GM18909 (cell line): ENCODE measurements at regions not wholly inside any gene's neighbourhood (a gene's known extent, or its start where the extent isn't known, plus 50 kb on each side); places are given as distances from the start of the nearest gene placed in this dataset.

Experiments used
- ATAC-seq: cut with Tn5 transposase; IDR thresholded peaks from one replicate; pipeline ENCODE4 v1.9.1; 2021; ENCODE audit warnings: mild to moderate bottlenecking; ENCODE audit not compliant: unreplicated experiment, poor library complexity

DNA sequence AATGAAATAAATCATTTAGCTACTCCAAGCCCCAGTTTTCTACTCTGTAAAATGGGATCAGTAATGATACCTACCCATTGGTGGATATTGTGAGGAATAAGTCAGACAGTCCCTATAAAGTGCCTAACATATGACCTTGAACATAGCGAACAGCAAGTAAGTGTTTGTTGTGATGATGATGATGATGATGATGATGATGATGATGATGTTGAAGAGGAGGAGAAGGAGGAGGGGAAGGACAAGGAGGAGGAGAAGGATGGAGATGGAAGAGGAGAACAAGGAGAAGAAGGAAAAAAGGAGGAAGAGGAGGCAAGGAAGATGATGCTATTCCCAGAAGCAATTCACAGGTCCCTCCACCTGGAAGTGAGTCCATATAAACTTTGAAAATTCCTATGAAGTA lies 264.3 kb downstream of the MAFB start:
- no peak for ATAC-seq

DNA sequence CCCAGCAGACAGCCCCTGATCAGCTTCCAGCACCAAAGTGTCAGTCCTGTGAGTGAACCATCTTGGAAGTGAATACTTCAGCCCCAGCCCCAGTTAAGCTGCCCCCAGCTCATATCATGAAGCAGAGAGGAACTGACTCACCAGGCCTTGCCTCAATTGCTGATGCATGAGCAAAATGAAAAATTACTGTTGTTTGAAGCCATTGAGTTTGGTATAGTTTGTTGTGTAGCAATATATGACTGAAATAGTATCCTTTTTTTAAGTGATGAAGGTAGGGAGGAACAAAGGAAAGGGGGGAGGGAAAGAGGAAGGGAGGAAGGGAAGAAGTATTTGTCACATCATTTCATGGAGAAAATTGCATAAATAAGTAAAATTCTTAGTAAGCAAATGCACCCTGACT lies 266.4 kb downstream of the MAFB start:
- ATAC-seq: no peak

DNA sequence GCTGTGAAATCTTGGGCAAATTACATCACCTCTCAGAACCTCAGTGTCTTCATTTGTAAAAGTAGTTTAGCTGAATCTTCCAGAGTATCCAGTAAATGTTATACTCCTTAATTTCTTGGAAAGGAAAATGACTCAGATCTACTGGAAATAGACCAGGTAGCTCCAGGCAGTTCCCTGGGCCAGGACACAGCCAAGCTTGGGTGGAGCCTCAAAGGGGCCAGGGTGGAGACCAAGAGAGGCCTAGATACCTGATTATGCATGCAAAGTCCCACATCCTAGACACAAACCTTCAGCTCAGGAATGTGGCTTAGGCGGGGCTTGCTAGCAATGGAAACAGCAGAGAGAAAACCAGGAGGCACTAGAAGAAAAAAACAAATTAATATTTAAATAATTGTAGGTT lies 272.8 kb downstream of the MAFB start:
- no peak for ATAC-seq

DNA sequence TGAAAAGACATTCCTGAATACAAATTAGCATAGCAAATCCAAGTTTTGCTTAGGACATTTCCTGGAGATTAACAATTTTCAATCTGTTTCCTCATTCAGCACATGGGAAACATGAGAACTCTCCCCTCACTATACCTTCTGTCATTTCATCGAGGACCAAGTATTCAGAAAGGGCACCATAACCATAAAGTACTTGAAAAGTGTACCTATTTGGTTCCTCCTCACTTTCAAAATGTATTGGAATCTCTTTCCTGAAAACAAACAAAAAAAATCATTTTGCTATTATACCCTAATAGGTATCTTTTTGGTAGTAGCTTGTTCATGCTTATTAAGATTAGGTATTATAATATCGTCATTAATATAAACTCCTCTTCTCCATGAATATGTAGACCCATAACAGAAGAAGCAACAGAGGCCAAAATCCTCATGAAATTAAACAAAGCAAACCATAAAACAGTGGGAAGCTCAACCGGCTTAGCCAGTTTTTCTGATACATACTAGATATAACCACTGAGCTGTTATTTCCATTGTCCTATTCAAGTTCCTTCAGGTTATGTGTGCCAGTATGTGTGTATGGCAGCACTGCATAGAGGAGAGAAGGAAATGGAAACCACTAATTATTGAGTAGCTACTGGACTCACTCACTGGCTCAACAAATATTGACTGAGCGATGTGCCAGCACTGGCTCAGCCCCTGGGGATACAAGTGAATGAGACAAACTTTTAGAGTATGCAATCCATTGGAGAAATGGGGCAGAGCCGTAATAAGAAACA lies 274.0 kb downstream of the MAFB start:
- no peak for ATAC-seq

DNA sequence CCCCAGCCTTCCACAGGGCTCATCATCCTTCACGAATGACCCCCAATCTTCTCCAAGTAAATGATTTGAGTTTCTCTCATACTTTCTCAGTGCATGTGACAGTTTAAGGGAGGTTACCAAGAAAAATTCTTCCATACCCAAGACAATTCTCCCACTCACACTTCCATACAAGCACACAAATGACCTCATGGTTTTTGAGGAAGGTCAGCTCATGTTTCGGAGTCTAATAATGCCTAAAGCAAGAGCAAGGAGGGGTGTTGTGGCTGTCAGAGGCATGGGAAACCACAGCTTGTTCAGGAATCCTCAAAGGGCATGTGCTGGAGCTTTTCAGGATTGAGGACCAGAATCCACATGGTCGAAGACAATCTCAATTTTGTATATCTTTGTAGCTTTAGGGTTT lies 279.0 kb downstream of the MAFB start:
- ATAC-seq: no peak

DNA sequence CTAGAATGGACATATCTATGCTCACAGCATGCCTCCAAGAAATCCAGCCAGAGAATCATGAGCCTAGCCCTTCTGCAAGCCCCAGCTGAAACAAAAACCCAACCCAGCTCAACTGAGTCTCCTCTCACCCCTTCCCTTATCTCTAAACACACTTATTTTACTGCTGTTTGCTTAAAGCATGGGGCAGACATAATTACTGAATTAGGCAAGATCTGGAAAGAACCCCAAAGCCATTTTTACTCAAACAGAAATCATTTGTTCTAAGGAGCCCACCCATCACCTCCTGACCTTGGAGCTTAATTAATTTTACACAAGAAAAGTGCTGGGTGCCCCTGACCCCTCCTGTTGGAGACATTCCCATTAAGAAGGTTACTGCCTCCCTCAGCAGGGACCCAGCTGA lies 291.6 kb downstream of the MAFB start:
- ATAC-seq: no peak

DNA sequence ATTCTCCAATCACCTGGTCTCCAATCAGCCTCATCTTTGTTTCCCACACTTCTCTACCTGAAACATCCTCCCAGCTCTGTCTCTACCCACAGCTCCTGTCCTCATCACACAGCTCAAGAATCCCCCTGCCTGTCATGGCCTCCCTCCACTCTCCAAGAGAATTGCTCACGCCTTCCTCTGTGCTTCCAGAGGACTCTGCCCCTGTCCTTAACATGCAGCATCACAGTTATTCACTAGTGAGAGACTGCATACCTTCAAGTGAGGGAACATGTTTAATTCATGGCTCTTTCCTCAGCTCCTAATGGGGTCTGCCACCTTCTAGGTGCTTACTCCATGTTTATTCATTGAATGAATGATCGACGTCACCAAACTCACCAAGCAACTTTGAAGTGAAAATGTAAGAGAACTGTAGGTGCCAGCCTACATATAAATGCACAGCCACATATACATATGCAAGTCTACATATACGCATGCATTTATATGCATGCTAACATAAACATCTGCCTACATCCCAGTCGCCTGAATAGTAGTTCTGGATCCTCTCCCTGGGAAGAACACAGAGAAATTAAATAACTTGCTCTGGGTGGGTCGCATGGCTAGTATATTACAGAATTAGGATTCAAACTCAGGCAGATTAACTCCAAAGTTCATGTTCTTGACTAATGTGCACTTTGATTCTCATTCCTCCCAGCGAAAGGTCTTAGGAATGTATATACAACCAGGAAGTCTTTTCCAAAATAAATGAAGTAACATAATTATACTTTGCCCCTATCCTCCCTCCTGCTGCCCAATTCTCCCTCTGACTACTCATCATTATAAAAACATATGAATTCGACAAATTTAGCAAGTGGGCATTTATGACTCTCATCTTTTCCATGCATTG lies 295.6 kb downstream of the MAFB start:
- ATAC-seq: no peak

DNA sequence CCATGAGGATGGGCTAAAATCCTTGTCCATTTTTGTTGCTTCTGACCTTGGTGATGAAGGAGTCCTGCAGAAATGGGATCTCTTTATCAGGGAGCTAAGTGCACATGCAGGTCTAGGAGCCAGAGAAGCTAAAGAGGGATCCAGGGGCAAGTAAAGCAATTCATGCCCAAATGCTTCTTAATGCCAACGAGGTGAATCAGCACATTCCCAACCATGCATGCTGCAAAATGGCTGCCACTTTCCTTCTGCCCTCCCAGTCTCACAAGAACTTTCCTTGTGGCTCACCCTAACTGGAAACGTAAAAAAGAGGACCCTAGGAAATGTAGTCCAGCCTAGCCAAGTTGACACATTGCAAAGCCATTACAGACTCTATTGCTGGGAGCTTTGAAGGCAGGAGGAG lies 298.4 kb downstream of the MAFB start:
- ATAC-seq: no peak

DNA sequence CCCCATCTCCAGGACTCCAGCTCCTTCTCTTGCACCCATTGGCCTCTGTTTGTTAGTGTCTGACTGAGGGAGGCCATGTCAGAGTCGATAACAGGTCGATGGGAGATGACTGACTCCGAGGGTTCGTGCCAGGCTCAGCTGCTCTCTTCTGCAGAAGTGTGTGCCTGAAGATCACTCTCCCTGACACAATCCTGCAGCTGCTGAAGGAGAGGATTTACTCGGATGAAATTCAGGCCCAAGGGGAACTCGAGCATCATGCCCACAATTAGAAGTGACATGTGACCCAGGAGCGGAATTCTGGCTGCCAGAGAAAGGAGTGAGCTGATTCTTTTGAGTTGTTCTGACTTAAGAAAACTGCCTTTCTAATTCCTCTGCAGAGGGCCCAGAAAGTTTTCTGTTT lies 318.2 kb downstream of the MAFB start:
- ATAC-seq: no peak

DNA sequence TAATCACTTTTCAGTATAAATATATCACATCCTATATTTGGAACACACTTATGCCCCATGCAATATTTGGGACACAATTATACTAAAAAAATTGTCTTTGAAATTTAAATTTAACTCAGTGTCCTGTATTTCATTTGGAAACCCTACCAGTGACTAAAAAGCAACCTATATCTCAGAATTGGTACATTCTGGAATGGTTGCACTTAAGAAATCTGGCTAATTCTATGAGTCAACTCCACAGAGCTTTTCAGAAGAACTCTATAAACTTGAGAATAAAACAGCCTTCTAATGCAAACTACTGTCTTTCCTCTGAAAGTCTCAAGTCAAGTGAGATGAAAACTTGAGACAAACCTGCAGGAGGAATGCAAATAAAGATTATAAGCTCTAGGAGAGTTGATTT lies 320.2 kb downstream of the MAFB start:
- no peak for ATAC-seq

DNA sequence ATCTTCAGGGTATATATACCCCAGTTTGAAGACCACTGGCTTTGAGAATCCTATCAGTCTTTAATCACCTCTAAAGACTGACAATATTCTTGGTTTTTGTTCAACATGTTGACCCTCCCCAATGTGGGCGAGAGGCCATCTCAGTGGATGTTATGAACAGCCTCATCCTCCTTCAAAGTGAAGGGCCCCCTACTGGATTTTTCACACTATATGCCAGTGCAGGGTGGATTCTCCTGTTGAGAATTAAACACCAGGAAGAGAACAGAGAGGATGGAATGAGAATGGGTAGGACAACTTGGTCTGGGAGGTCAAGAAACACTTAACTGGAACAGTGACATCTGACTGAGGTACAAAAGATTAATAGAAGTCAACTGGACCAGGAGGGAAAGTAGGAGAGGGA lies 327.1 kb downstream of the MAFB start:
- no peak for ATAC-seq

DNA sequence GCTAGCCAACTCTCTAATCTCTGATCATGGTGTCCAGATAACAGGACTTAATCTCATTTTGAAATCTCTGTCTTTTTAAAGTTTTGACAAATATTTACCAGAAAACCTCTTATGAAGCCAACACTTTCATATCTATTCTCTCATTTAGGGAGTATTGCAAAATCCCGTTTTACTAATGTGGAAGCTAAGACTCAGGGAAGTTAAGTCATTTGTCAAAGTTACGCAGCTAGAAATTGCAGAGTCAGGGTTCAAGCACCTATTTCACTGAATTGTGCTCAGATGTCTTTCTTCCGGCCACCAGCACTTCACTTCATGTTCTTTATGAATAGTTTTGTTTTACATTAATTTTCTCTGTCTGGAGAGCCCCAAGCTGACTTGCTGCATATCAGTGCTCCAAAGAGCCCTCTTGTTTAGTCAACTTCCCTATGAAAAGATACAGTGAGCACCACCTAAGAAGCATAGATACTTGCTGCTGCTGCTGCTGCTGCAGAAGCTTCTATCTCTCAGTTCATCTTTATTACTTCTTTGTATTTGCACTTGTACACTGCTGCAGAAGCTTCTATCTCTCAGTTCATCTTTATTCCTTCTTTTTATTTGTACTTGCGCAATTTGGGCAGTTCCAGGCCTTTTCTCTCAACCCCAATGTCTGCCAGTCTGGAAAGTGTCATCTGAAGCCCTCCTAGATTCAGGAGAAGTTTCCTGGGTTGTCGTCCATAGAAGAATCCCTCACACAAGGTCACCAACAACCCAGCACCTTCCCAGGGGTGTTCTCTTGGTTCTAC lies 329.7 kb downstream of the MAFB start:
- ATAC-seq: no peak

DNA sequence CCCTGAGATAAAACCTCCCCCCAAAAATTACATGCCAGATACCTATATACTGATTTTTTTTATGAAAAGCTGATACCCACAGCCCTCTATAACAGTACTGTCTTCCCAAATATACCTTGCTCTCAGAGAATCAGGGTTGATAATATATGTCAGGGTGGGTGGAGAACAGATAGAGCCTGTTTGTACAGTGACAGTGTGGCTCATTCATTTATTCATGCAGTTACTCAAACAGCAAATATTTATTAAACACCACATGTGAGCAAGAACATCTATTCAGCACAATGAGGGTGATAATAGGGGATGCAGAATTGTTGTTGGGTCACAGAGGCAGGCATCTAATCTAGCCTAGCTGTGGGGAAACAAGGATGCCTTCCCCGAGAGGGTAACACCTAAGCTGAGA lies 334.2 kb downstream of the MAFB start:
- ATAC-seq: no peak

DNA sequence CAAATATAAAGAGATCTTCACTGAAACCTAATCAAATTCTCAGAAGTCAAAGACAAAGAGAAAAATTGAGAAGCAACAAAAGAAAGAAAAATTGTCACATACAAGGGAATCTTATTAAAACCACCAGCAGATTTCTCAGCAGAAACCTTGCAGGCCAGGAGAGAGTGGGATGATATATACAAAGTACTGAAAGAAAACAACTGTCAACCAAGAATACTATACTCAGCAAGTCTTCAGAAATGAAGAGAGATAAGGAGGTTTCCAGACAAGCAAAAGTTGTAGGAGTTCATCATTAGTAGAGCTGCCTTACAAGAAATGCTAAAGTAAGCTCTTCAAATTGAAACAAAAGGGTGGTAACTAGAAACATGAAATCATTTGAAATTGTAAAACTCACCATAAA lies 345.6 kb downstream of the MAFB start:
- no peak for ATAC-seq

DNA sequence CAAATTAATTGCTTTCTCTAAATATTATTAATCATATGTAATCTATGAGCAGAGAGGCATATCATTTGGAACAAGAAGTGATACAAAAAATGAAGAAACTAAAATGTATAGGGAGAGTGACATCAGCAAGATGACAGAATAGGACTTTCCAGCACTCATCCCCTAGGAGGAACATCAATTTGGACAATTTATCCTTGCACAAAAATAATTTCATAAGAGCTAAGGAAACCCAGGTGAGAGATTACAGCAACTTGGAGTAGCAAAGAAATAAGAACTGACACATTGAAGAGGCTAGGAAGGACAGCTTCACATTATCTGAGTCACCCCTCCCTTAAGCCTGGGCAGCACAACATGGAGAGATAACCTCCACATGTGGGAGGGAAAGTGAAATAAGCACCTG lies 347.5 kb downstream of the MAFB start:
- ATAC-seq: no peak

DNA sequence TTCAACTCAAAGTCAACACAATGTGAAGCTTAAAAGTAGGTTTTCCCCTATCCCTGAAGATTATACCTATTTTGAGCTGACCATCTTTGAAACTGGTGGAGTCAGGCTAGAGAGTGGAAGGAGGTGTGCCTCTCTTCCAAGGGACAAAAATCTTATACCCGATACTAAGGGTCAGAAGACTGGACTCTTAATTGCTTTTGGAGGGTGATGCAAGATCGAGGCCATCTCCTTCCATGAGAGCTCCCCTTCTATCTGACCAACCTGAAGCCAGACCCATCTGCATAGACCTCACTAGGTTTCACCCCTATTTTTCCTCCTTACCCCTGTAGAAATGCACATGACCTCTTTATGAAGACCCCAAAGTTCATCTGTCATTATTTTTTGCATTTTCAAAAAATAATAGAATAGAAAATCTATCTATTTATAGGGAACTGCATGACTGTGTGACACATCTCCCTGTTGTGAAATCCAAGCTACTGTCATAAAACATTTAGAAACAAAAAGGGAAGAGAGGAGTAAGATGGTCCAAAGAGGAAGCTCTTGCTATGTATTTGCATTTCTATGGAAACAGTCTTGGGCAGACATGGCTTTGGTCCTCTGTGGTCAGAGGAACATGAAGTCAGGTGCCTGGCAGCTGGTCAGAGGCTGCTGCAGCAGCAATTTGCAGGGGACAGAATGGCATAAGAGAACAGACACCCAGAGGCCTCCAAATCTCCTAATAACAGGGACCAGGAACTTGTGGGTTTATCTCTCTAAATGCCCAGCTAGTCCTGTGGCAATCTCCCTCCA lies 349.2 kb downstream of the MAFB start:
- no peak for ATAC-seq

DNA sequence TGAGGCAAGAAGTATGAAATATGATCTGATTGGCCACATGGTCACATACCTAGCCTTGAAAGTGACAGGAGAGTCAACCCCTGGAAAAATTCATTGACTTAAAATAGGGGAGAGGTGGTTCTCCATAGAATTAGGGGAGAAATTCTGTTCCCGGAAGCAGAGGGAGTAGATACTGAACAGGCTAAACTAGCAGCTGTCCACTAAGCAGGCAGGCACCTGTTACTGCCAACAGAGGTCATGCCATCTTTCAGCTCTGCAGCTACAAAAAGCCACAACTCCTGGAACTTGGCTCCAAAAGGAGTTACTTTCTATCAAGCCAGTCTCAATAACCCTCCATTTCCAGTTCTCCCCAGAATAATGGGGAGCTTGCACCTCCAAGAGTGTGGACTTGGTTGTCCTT lies 352.5 kb downstream of the MAFB start:
- ATAC-seq: no peak

DNA sequence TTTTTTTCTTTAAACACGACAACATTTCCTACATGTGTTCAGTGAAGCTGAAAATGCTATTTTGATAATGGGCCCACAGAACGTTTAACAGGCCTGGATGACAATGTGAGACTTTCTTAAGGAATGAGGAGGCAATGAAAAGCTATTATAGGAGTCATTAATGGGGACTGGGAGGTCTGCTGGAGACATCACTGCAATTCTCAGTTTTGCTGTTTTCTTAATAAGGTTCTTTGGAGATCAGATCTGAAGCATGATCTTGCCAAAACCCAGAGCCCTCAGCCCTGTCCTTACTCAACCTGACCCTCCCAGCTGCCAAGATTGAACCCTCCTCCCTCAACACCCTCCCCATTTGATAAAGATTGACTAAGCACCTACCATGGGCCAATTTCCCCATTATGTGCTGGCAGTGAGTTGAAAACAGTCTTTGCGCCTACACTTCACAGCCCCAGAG lies 353.1 kb downstream of the MAFB start:
- no peak for ATAC-seq

DNA sequence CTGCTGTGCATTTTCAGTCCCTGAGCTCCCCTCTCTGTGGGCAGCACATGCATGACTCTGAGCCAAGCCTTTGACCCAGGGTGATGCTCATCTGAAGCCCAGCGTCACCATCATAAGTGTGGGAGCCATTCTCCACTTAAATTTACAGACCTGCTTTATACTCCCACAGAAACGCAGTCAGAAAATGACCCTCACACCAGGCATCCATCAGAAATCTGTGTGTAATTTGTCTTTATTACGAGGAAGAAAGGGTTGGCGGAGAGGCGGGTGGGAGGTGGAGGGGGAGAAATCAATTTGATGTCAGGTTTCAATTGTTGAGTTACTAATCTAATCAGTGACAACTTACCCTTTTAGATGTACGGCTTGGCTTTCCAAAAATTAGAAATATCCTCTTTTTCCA lies 353.6 kb downstream of the MAFB start:
- ATAC-seq: no peak

DNA sequence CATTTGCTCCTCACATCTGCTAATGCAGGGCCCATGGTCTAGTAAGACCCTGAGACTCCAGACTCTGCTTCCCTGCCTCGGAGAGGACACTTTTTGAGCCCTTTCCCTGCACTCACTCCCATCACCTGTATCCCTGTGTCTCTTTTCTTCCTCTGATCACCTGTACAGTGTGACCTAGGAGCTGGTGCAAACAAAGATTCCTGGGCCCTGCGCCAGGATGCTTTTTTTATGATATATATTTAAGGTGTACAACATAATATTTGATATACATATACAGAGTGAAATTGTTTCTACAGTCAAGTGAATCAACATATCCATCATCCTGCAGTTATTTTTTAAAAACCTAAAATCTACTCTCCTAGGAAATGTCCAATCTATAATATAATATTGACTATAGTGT lies 355.4 kb downstream of the MAFB start:
- ATAC-seq: no peak
